ENCODE measurements at regions not wholly inside any gene's neighbourhood (a gene's known extent, or its start where the extent isn't known, plus 50 kb on each side); places are given as distances from the start of the nearest gene placed in this dataset.

- TF ChIP-seq CTCF (IDR thresholded peaks at IDR 0.05; ENCODE audit: low read length) = no peak
- no peak for TF ChIP-seq EZH2 (IDR thresholded peaks at IDR 0.05; ENCODE audit: borderline replicate concordance, low read length)
Observed at GRCh38 chr7:97513326-97513725, 218.6 kb upstream of the TAC1 start.

Data from OCI-LY1 (cell line).